C1 segment of cervical spinal cord (tissue), 14 donors: ENCODE measurements at regions not wholly inside any gene's neighbourhood (a gene's known extent, or its start where the extent isn't known, plus 50 kb on each side); places are given as distances from the start of the nearest gene placed in this dataset.
"Not testable (repeated sequence)": the region's sequence is repeated elsewhere in the genome, so short reads cannot be mapped to it uniquely, and the experiment has no call there.

Experiments used
- DNase-seq, 14 donors: peaks; one replicate each; lab custom pipeline; 2025; lab: John Stamatoyannopoulos, UW

DNA sequence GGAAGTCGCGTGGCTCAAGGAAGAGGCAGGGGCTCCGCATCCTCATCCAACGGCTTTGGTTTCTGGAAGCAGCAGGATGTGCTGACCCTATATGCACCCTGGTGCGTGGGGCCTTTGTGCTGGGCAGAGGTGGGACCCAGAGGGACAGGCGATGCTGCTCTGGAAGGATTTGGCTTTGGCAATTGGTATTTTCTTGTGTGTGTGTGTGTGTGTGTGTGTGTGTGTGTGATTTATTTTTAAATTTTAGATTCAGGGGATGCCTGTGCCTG is 321.9 kb upstream of the ZNF507 start:
- no peak for DNase-seq

DNA sequence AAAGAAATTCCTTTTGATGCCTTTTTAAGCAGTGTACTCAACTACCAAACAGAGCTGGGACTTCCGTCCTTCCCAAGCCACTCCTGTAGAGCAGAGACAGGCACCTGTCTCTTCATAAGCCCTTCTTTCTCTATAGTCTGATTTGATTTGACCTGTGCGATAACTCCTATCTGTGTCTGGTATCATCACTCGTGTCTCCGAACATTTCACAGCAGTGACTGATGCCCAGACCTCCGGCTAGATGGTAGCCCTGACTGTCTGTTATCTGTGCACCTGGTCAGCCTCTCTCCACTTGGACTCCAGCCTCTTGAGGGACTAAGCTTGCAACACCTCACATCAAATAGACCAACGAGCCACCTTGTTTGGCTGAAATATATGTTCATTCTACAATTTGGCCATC is 316.2 kb upstream of the ZNF507 start:
- no peak for DNase-seq

DNA sequence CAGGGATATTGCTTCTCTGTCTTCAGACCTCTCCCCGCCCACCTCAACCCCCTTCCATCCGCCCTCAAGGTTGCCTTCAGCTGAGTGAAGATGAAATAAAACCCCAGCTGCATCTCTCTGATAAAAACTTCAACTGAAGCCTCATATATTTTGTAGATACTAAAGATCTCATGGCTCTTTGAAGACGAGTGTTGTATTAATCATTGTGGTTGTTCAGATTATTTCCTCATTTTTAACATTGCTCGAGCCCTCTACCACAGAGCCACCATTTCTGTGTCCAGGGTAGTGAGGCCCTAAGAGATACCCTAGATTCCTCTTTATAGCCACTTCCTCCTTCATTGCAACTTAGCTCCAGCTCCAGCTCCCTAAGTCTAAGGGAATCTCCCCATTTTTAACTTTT is 312.8 kb upstream of the ZNF507 start:
- no peak for DNase-seq

DNA sequence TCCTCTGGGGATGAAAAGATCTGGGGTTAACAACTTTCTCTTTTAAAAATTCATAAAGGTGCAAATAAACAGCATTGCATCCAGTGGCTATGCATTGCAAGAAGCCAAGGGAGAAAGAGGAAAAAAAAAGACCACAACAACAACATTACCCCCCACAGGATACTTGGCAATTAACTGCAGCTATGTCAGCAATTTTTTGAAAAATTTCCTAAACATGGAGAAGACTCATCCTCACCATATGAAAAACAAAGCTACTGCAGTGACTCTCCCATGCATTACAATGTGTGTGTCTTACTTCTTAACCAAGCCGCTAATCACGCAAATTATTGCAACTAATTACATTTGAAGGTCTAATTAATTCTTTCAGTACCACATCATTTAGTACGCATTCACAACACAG is 309.8 kb upstream of the ZNF507 start:
- DNase-seq, result no peak

DNA sequence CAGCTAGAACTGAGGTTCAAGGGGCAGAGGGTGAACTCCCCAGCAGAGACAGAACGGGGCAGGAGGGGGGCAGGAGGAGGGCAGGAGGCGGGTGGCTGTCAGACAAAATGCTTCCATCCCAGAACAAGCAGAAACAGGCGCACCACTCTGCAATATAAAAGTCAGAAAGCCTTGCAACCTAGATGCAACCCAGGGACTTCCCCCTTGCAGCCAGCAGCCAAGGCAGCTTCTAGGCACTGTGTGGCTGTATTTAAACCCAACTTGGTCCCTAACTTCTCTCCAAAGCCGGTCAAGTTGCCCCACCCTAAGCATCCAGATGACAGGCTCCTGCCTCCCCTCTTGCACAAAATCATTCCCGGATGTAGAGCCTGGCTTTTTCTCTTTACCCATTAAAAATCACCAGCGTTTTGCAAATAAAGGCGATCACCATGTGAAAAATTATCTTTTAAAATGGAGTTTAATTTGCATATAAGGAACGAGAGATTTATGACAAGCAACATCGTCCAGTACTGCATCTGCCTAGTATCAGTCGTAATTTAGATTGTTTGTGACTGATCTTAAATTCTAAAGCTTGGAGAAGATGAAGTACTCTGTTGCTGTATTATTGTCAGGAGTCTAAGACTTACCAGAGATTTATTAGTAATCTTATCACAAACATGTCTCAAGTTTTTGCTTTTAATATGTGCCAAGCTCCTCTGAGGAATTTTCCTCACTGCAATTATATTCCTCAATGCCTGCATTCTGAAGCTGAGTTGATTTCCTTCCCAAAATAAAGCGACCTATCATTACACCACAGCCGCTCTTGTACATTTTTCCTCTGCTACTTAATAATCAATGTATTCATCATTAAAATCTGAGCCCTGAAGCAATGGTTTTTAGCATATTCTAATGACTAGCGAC is 307.1 kb upstream of the ZNF507 start:
- DNase-seq, result no peak

DNA sequence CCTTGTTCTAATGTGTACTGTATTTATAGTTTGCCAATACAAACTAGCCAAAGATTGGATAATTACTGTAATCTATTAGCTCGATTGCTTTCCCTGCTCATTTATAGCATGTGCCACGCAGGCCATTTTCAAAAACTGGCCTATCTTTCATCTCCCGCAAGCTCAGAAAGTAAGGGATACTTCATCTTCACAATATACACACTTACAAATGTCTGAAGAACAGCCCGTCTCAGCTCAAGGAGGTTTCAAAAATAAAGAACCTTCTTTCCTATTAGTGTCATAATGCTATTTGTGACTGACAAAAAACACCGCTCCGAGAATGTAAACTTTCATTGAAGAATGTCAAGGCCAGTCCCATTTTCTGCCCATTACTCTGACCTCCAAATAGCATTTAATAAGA is 306.4 kb upstream of the ZNF507 start:
- DNase-seq, result no peak

DNA sequence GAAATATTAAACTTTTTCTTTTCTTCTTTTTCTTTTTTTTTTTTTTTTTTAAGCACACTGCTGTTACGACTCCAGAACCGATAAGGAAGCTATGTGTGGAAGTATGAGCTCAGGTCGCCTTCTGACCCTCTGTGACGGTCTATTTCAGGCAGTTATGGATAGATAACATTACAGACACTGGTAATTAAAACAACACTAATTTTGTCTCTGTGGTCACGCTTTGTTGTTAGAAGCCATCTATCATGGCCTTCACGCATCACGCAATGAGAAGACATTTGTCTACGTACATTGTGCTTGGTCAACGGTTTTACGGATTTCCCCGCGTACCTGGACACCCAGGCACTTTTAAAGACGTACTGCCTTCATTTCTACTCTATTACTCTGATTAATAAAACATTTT is 306.0 kb upstream of the ZNF507 start:
- DNase-seq, result no peak

DNA sequence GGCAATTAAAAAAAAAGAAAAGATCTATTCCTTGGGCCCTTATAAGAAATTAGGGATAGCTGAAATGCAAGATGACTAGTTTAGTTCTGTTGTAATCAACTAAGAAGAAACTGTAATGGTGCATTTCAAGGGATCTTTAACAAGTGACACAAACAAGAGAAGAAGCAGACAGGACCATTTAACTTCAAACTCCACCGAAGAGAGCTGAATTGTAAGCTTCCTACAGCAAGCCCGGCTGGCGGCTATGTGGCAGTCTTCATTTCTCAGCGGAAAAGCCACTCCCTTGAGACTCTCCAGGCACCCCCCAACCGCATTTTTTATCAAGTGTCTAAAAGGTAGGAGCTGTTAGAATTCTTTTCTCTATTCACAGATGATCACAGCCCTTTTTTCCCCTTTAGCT is 305.2 kb upstream of the ZNF507 start:
- DNase-seq, result no peak

DNA sequence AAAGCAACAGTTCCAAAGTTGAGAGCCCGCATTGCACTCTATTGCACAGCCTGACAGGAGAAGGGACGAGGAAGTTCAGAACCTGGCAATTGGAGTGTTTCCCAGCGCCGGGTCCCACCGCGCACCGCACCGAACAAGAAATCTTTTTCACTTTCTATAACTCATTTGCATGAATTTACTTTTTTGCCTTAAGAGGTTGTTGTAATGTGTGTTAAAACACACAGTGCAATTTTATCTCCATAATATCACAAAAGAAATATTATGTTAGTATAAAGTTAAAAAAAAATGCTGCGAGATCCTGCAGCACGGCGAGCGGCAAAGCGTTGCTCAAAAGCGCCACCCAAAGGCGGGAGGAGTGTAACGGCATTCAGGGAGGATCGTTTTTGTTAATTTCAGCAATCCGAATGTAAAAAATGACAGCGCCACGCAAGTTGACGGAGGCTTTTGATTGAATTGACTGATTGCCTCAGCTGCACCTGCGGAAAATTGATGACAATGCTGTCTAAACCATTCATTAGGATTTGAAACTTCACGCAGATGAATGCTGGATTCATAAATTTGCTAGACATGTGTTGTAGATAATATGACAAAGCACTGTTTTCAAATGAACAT is 303.6 kb upstream of the ZNF507 start:
- DNase-seq, result peak in 7 of 14 donors; percentile 1 to 11 (median 3)

DNA sequence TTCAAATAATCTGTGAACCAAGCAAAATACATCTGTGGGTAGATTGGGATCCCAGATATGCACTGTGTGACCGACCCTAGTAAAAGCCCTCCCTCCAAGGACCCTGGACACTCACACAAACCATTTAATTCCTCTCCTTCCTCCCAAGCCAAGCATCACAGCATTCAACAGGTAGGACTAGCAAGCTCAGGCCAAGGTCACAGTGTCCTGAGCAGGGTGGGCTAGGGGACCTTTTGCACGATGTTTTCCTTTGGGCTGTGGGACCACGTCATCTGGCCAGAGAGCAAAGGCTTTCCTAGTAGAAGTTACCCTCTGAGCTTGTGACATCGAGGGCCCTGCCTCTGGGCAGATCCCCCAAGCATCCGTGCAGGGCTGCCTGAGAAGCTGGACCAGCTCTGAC is 297.6 kb upstream of the ZNF507 start:
- no peak for DNase-seq

DNA sequence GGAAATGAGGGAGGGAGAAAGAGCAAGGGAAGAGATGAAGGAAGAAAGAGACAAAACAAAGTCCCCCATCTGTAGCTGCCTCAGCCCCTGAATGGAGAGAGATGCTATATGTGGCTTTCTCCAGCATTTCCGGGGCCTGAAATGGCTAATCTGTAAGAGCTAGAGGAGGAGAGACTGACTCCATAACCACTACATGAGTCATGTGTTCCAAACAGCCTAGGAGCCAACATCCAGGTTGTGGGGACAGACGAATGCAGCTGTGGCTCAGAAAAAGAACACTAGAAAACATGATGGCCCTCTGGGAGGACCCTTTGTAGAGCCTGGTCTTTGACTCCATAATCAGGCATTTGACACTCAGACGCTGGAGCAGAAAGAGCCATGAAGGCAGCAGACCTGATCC is 292.0 kb upstream of the ZNF507 start:
- no peak for DNase-seq

DNA sequence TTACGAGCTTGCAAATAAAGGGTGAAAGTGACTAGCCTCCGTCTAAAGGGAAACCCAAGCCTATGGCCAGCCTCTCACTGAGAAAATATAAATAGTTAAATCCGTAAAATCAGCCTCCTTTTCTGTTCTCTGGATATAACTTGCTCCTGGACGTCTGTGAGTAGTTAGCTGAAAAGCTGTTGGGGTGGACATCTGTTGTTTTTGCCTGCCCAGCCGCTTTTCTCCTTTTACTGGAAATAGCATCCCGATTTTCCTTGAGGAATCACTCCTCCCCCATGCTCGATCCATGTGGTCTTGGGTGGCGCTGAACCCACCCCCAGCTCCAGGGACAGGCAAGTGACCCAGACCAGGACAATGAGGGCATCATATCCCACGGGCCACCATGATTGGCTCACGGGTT is 291.5 kb upstream of the ZNF507 start:
- DNase-seq, result no peak

DNA sequence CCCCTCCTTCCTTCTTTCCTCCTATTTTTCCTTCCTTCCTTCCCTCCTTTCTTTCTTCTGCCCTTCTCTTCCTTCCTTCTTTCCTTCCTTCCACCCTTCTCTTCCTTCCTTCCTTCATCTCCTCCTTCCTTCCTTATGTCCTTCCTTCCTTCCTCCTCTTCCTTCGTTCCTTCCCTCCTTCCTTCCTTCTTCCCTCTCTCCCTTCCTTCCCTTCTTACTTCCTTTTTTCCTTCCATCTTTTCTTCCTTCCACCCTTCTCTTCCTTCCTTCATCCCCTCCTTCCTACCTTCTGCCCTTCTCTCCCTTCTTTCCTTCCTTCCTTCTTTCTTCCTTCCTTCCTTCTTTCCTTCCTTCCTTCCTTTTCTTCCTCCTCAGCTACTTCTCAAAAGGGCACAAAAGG is 287.3 kb upstream of the ZNF507 start:
- DNase-seq, result no peak

DNA sequence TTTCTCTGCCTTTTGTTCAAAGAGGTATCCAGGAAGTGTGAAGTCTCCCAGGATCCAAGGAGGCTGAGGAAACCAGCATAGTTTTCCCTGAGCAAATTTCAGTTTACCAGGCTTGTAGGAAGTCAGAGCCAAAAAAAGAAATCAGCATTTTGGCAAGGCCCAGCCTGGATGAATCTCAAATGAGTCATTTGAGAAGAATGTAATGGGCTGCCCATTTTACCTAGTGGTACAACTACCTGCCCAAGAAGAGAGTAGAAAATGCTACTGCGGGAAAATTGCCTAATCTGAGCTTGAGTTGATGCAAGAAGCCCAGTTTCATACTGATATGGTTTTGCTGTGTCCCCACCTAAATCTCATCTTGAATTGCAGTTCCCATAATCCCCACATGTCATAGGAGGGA is 284.1 kb upstream of the ZNF507 start:
- no peak for DNase-seq

DNA sequence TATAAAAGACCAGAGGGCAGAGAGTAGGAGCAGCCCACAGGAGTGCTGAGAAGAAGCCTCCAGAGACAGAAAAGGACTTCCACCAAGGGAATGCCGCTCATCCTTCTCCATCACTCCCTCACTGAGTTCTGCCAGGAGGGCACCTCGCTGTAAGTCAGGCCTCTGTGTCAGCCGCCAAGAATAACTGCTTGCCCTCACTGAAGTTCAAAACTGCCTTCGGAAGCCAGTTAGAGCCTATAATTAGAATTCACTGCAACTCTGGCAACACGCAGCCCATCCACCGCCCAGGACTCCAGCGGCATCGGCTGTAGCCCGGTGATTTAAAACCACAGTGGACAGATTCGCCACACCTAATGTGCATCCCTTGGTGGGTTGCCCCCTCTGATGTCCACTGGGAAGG is 281.8 kb upstream of the ZNF507 start:
- DNase-seq, result no peak

DNA sequence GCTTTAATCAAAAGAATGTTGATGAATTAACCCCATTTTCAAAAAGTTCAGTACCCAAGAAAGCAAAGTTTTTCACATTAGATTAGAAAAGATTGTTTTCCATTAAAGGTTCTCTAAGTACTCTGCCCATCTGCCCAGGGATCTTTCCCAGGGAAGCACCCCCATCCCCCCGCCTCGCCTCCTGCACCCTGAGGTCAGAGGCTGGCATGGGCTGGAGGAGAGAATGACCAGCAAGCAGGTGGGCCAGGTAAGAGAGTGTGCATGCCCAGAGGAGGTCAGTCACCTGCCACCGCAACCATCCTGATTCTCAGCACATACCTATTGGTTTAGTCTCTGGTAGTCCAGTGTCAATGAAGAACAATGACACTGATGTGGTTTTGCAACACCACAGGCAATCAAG is 279.4 kb upstream of the ZNF507 start:
- DNase-seq, result no peak

DNA sequence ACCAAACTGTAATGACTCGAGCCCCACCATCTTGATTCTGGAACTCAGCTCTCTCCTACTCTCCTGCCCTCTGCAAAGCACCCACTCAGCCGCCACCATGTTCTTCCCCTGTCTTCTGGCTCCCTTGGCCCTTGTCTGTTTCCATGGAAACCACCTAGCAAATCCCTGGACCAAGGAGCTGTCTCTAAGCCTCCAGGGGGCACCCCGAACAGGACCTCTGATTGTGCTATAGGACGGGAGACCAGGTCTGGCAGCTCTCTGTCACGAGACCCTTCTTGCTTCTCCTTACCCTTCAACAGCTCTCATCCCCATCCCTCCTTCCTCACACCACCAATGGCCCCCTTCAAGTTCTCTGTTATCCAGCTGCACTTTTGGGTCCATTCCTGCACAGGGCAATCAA is 277.7 kb upstream of the ZNF507 start:
- DNase-seq, result no peak

DNA sequence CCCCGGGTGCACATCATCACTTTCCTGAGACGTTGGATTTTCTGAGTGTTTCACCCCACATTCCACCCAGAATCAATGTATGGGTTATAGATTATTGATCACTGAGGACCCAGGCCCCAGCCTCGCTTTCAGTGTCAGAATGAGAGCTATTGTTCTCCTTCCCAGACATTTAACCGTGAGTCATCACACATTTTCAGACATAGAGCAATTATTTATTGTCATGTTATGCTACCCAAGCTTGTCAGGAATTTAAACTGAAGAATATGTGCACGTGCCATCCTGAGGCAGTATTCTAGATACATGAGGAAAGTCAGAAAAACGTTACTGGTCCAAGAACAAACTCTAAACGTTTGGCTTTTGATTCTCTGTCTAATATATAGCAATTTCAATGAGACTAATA is 276.6 kb upstream of the ZNF507 start:
- DNase-seq, result no peak

DNA sequence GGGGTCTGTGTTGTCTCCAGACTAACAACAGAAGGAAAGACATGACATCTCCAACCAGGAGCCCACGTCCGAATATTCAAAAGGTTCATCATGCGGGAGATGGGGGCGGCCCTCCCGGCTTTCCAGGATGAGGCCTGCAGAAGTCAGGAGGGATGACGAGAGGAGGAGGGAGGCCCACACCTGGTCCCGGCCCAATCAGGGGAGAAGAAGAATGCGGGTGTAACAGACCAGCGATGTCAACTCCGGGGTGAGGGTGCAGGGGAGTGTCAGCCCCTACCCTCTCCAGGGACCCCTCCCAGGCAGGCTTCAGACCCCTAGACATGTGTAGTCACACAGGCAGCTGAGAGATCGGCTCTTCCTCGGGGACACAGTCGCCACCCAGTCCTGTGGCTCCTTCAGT is 275.3 kb upstream of the ZNF507 start:
- DNase-seq, result no peak

DNA sequence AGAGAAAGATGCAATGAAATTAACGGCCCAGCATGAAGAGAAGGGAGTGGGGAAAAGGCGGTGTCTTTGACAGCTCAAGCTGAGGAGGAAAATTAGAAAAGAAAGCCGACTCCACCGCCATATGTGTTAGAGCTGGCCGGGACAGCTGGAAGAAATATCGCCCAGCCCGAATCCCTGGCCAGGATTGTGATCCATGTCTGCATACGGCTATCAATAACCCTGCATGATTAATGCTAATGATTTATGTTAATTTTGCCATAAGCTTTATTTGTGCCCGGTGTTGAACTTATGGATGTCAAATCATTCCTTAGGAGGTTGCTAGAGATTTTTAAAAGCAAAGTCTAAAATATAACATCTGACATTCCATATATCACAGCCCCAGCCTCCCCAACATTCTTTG is 263.4 kb upstream of the ZNF507 start:
- DNase-seq, result no peak

DNA sequence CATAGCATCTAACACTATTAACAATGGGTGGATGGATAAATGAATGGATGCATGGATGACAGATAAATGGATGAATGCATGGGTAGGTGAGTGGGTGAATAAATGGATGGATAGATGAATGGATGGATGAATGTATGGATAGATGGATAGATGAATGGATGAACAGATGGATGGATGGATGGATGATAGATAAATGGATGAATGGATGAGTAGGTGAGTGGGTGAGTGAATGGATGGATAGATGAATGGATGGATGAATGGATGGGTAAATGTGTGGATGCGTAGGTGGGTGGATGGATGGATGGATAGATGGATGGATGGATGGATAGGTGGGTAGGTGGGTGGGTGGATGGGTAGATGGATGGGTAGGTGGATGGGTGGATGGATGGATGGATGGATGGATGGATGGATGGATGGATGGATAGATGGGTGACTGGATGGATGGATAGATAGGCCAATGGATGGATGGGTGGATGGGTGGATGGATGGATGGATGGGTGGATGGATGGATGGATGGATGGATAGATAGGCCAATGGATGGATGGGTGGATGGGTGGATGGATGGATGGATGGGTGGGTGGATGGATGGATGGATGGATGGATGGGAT is 260.6 kb upstream of the ZNF507 start:
- DNase-seq, result not testable (repeated sequence)

DNA sequence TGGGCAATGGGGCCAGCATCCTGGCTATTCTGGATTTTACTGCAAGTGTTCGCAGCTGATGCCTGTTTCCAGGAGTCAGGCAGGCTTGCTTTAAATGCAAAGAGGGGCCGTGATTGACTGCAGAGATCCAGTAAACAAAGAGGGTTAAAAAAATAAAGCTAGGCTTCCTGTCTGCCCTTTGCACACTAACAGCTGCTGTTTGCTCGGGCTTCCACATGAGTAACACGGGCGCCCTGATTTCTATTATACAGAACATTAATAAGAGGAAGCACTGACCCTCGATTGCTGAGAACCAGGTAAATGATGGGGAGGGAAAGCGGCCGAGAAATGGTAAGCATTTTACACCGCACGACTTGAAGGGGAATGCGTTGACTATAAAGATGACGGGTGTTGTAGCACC is 254.2 kb upstream of the ZNF507 start:
- DNase-seq, result no peak

DNA sequence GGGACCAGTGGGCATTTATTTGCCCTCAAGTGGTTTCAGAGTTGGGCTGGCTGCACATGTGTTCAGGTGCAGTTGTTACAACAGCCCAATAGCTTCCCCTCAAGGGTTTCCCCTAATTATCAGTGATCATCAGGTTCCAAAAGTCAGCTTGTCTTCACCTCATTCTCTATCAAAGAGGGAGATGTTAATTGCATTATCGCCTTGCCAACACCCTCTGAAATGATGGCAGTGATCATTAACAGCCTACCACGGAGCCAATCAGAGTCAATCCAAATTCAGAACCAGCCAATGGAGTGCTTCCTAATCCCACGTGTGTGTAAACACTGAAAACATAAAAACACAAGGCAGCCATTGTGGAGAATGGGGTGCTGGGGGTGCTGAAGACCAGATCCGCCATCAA is 248.4 kb upstream of the ZNF507 start:
- DNase-seq, result no peak
